ENCODE measurements at regions not wholly inside any gene's neighbourhood (a gene's known extent, or its start where the extent isn't known, plus 50 kb on each side); places are given as distances from the start of the nearest gene placed in this dataset.
"Not testable (repeated sequence)": the region's sequence is repeated elsewhere in the genome, so short reads cannot be mapped to it uniquely, and the experiment has no call there.

- H3K4me2 ChIP-seq (ENCODE audit: insufficient read depth, low read length) = no peak overlapping the region
- DNase-seq (ENCODE audit: low read depth, low spot score) = no peak
- ChIA-PET POLR2A (no interaction called here), CTCF (no interaction called here)
- FAIRE-seq = no peak
- no peaks in the 10 kb centered on the region for H4K20me1 ChIP-seq (replicated peaks; ENCODE audit: control insufficient read depth, extremely low read depth, insufficient read depth, low read length)
- H2AFZ ChIP-seq (ENCODE audit: low read depth, low read length) = no peak overlapping the region
- H3K79me2 ChIP-seq (ENCODE audit: control insufficient read depth, insufficient read depth, low read length) = no peaks in the 10 kb centered on the region
- intact Hi-C loops (cut with micrococcal nuclease) = no loop called here
- BruUV-seq (replicated peaks) = no TSS peak
- H3K4me3 ChIP-seq (replicated peaks in 1 of 3; ENCODE audit: insufficient read depth in 1 of 3, low read depth in 1 of 3, low read length in 3 of 3) = no peak overlapping the region
- H3K9me1 ChIP-seq (replicated peaks; ENCODE audit: control insufficient read depth, extremely low read depth, insufficient read depth, low read length) = no peaks in the 10 kb centered on the region
- H3K9ac ChIP-seq (replicated peaks; ENCODE audit: extremely low read depth, insufficient read depth, low read length) = no peak overlapping the region
- peaks cover 5% of the 10 kb centered on the region for H3K9me3 ChIP-seq (replicated peaks; ENCODE audit: control insufficient read depth, insufficient read depth, low read length)
- dilution Hi-C loops (cut with MboI; ENCODE audit: extremely low pct_ligation_motif_present, low sequenced_read_pairs) = no loop called here
- H3K4me1 ChIP-seq (ENCODE audit: control insufficient read depth, extremely low read depth, insufficient read depth, low read length) = no peaks in the 10 kb centered on the region
- no peak overlapping the region for H3K27ac ChIP-seq (ENCODE audit: insufficient read depth, low read depth, low read length)
- no peaks in the 10 kb centered on the region for H3K27me3 ChIP-seq (ENCODE audit: control insufficient read depth in 2 of 2, insufficient read depth in 2 of 2, low read length in 2 of 2)
- H3K36me3 ChIP-seq (ENCODE audit: control insufficient read depth in 2 of 2, extremely low read depth in 1 of 2, insufficient read depth in 2 of 2, low read length in 2 of 2) = no peaks in the 10 kb centered on the region
- TF ChIP-seq, protein P1, sequence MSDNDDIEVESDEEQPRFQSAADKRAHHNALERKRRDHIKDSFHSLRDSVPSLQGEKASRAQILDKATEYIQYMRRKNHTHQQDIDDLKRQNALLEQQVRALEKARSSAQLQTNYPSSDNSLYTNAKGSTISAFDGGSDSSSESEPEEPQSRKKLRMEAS (IDR thresholded peaks at IDR 0.05; ENCODE audit: insufficient read depth, insufficient read length) = no peak
- TF ChIP-seq, protein P2, sequence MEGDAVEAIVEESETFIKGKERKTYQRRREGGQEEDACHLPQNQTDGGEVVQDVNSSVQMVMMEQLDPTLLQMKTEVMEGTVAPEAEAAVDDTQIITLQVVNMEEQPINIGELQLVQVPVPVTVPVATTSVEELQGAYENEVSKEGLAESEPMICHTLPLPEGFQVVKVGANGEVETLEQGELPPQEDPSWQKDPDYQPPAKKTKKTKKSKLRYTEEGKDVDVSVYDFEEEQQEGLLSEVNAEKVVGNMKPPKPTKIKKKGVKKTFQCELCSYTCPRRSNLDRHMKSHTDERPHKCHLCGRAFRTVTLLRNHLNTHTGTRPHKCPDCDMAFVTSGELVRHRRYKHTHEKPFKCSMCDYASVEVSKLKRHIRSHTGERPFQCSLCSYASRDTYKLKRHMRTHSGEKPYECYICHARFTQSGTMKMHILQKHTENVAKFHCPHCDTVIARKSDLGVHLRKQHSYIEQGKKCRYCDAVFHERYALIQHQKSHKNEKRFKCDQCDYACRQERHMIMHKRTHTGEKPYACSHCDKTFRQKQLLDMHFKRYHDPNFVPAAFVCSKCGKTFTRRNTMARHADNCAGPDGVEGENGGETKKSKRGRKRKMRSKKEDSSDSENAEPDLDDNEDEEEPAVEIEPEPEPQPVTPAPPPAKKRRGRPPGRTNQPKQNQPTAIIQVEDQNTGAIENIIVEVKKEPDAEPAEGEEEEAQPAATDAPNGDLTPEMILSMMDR (IDR thresholded peaks at IDR 0.05; ENCODE audit: extremely low read depth in 1 of 2, insufficient read depth in 1 of 2, low read depth in 1 of 2, low read length in 2 of 2) = no peak
- no peak for TF ChIP-seq EZH2 (IDR thresholded peaks at IDR 0.05; ENCODE audit: borderline replicate concordance, low read depth, low read length, severe bottlenecking)
- TF ChIP-seq JUN (IDR thresholded peaks at IDR 0.05; ENCODE audit: borderline replicate concordance, insufficient read depth, insufficient read length, low read depth) = no peak
- TF ChIP-seq POLR2AphosphoS5 (IDR thresholded peaks at IDR 0.05; ENCODE audit: insufficient read depth, low read depth, low read length) = no peak
- no peak for TF ChIP-seq POLR2A (IDR thresholded peaks at IDR 0.05; ENCODE audit: low read depth, low read length)
- no peak for TF ChIP-seq MYC (IDR thresholded peaks at IDR 0.05; ENCODE audit: low read depth, low read length)
- TF ChIP-seq FOS (IDR thresholded peaks at IDR 0.05; ENCODE audit: borderline replicate concordance, insufficient read depth, low read length) = no peak
- TF ChIP-seq GATA2 (IDR thresholded peaks at IDR 0.05; ENCODE audit: insufficient read depth, insufficient read length, low read depth, low read length) = no peak
Measured at GRCh38 chr14:105622329-105622955, 96.1 kb downstream of the TMEM121 start.

- intact Hi-C loops (cut with micrococcal nuclease); H2AFZ ChIP-seq (ENCODE audit: low read depth, low read length); H4K20me1 ChIP-seq (replicated peaks; ENCODE audit: control insufficient read depth, extremely low read depth, insufficient read depth, low read length); FAIRE-seq; H3K4me3 ChIP-seq (replicated peaks in 1 of 3; ENCODE audit: insufficient read depth in 1 of 3, low read depth in 1 of 3, low read length in 3 of 3); dilution Hi-C loops (cut with MboI; ENCODE audit: extremely low pct_ligation_motif_present, low sequenced_read_pairs); H3K79me2 ChIP-seq (ENCODE audit: control insufficient read depth, insufficient read depth, low read length); H3K9me1 ChIP-seq (replicated peaks; ENCODE audit: control insufficient read depth, extremely low read depth, insufficient read depth, low read length); H3K27me3 ChIP-seq (ENCODE audit: control insufficient read depth in 2 of 2, insufficient read depth in 2 of 2, low read length in 2 of 2); DNase-seq (ENCODE audit: low read depth, low spot score); H3K36me3 ChIP-seq (ENCODE audit: control insufficient read depth in 2 of 2, extremely low read depth in 1 of 2, insufficient read depth in 2 of 2, low read length in 2 of 2); H3K27ac ChIP-seq (ENCODE audit: insufficient read depth, low read depth, low read length); POLR2A ChIA-PET; H3K9ac ChIP-seq (replicated peaks; ENCODE audit: extremely low read depth, insufficient read depth, low read length); H3K4me1 ChIP-seq (ENCODE audit: control insufficient read depth, extremely low read depth, insufficient read depth, low read length); CTCF ChIA-PET; H3K9me3 ChIP-seq (replicated peaks; ENCODE audit: control insufficient read depth, insufficient read depth, low read length); BruUV-seq (replicated peaks); H3K4me2 ChIP-seq (ENCODE audit: insufficient read depth, low read length): not testable (repeated sequence)
Measured at GRCh38 chr14:105623178-105623577, 96.8 kb downstream of the TMEM121 start.

DNA sequence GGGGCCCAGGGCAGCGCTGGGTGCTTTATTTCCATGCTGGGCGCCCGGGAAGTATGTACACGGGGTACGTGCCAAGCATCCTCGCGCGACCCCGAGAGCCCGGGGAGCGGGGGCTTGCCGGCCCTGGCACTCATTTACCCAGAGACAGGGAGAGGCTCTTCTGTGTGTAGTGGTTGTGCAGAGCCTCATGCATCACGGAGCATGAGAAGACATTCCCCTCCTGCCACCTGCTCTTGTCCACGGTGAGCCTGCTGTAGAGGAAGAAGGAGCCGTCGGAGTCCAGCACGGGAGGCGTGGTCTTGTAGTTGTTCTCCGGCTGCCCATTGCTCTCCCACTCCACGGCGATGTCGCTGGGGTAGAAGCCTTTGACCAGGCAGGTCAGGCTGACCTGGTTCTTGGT is 98.0 kb downstream of the TMEM121 start:
- H3K4me2 ChIP-seq (ENCODE audit: insufficient read depth, low read length); H3K9me3 ChIP-seq (replicated peaks; ENCODE audit: control insufficient read depth, insufficient read depth, low read length); intact Hi-C loops (cut with micrococcal nuclease); DNase-seq (ENCODE audit: low read depth, low spot score); POLR2A ChIA-PET; dilution Hi-C loops (cut with MboI; ENCODE audit: extremely low pct_ligation_motif_present, low sequenced_read_pairs); H3K4me1 ChIP-seq (ENCODE audit: control insufficient read depth, extremely low read depth, insufficient read depth, low read length); H3K79me2 ChIP-seq (ENCODE audit: control insufficient read depth, insufficient read depth, low read length); FAIRE-seq; H4K20me1 ChIP-seq (replicated peaks; ENCODE audit: control insufficient read depth, extremely low read depth, insufficient read depth, low read length); BruUV-seq (replicated peaks); H3K27me3 ChIP-seq (ENCODE audit: control insufficient read depth in 2 of 2, insufficient read depth in 2 of 2, low read length in 2 of 2); H3K4me3 ChIP-seq (replicated peaks in 1 of 3; ENCODE audit: insufficient read depth in 1 of 3, low read depth in 1 of 3, low read length in 3 of 3); H3K9ac ChIP-seq (replicated peaks; ENCODE audit: extremely low read depth, insufficient read depth, low read length); H3K27ac ChIP-seq (ENCODE audit: insufficient read depth, low read depth, low read length); H3K36me3 ChIP-seq (ENCODE audit: control insufficient read depth in 2 of 2, extremely low read depth in 1 of 2, insufficient read depth in 2 of 2, low read length in 2 of 2); H3K9me1 ChIP-seq (replicated peaks; ENCODE audit: control insufficient read depth, extremely low read depth, insufficient read depth, low read length); CTCF ChIA-PET; H2AFZ ChIP-seq (ENCODE audit: low read depth, low read length): not testable (repeated sequence)

All from endothelial cell of umbilical vein (primary cell).